Neural cell (in vitro differentiated cells): ENCODE measurements at regions not wholly inside any gene's neighbourhood (a gene's known extent, or its start where the extent isn't known, plus 50 kb on each side); places are given as distances from the start of the nearest gene placed in this dataset.

Source experiments
- H2AFZ ChIP-seq: fragments of 200-600, 300-800 bp; sonication (generic), shearing (Covaris generic); 2 replicates; pipeline ENCODE4 v1.6.0; 2014; ENCODE audit warnings: low read depth, mild to moderate bottlenecking, antibody characterized with exemption, low read length, moderate library complexity
- H3F3A ChIP-seq: fragments of 200-600 bp; shearing (Covaris generic); 2 replicates; pipeline ENCODE4 v1.6.1; 2016; ENCODE audit warnings: mild to moderate bottlenecking, moderate library complexity, mixed read lengths, antibody characterized with exemption, low read length; ENCODE audit not compliant: insufficient read depth, poor library complexity, severe bottlenecking
- H3K27ac ChIP-seq: fragments of 200-600, 300-800 bp; sonication (generic), shearing (Covaris generic); 2 replicates; pipeline ENCODE4 v1.5.1; 2014; ENCODE audit warnings: mild to moderate bottlenecking, low read length, moderate library complexity
- H3K27me3 ChIP-seq: fragments of 300-800, 200-600 bp; sonication (generic), shearing (Covaris generic); 2 replicates; pipeline ENCODE4 v1.6.0; 2014; ENCODE audit warnings: mild to moderate bottlenecking, low read depth, low read length, moderate library complexity; ENCODE audit not compliant: insufficient read depth
- H3K36me3 ChIP-seq: fragments of 300-800, 200-600 bp; sonication (generic), shearing (Covaris generic); 2 replicates; pipeline ENCODE4 v1.5.1; 2014; ENCODE audit warnings: mild to moderate bottlenecking, antibody characterized with exemption, low read length, moderate library complexity; ENCODE audit not compliant: insufficient read depth
- H3K4me2 ChIP-seq: fragments of 300-800, 200-600 bp; sonication (generic), shearing (Covaris generic); 2 replicates; pipeline ENCODE4 v1.6.0; 2014; ENCODE audit warnings: mild to moderate bottlenecking, low read length
- H3K4me3 ChIP-seq: fragments of 300-800, 200-600 bp; sonication (generic), shearing (Covaris generic); 2 replicates; pipeline ENCODE4 v1.5.1; 2014; ENCODE audit warnings: mild to moderate bottlenecking, low read length, moderate library complexity
- H3K79me2 ChIP-seq: fragments of 200-600 bp; shearing (Covaris generic); replicated peaks from 2 replicates; pipeline ENCODE4 v1.6.0; 2014; ENCODE audit warnings: mild to moderate bottlenecking, low read length, moderate library complexity; ENCODE audit not compliant: insufficient read depth
- H3K9ac ChIP-seq: fragments of 300-800, 200-600 bp; sonication (generic), shearing (Covaris generic); 2 replicates; pipeline ENCODE4 v1.6.1; 2016; ENCODE audit warnings: mild to moderate bottlenecking, low read length, mixed read lengths
- H3K9me2 ChIP-seq: fragments of 200-600 bp; shearing (Covaris generic); 2 replicates; pipeline ENCODE4 v1.6.1; 2016; ENCODE audit warnings: mild to moderate bottlenecking, low read length, mixed read lengths; ENCODE audit not compliant: insufficient read depth
- H3K9me3 ChIP-seq: fragments of 200-600, 300-800 bp; sonication (generic), shearing (Covaris generic); 2 replicates; pipeline ENCODE4 v1.6.1; 2016; ENCODE audit warnings: mild to moderate bottlenecking, mixed run types, low read length, moderate library complexity, mixed read lengths
- H4K20me1 ChIP-seq: fragments of 200-600 bp; shearing (Covaris generic); 2 replicates; pipeline ENCODE4 v1.6.1; 2016; ENCODE audit warnings: mild to moderate bottlenecking, mixed run types; ENCODE audit not compliant: insufficient read depth
- EP300 ChIP-seq: fragments of 450-650 bp; conservative IDR thresholded peaks from 2 replicates; pipeline ENCODE4 v1.6.1; 2014; ENCODE audit warnings: antibody characterized with exemption, mild to moderate bottlenecking, moderate library complexity; ENCODE audit not compliant: poor library complexity, severe bottlenecking
- EZH2 ChIP-seq: fragments of 200-600, 300-800 bp; shearing (Covaris generic), sonication (generic); IDR thresholded peaks from 2 replicates; pipeline ENCODE4 v1.6.1; 2014; ENCODE audit warnings: antibody characterized with exemption, low read length, borderline replicate concordance, mild to moderate bottlenecking; ENCODE audit not compliant: insufficient read depth, poor library complexity, severe bottlenecking
- MXI1 ChIP-seq: fragments of 450-650 bp; conservative IDR thresholded peaks from 2 replicates; pipeline ENCODE4 v1.6.1; 2014; ENCODE audit warnings: antibody characterized with exemption, mild to moderate bottlenecking; ENCODE audit not compliant: poor library complexity, severe bottlenecking
- POLR2AphosphoS5 ChIP-seq: IDR thresholded peaks from 2 replicates; pipeline ENCODE4 v1.6.1; 2012
- RAD21 ChIP-seq: fragments of 450-650 bp; conservative IDR thresholded peaks from 2 replicates; pipeline ENCODE4 v1.6.1; 2014; ENCODE audit warnings: antibody characterized with exemption, mild to moderate bottlenecking, moderate library complexity
- SMC3 ChIP-seq: fragments of 450-650 bp; conservative IDR thresholded peaks from 2 replicates; pipeline ENCODE4 v1.6.1; 2014; ENCODE audit warnings: antibody characterized with exemption, mild to moderate bottlenecking, moderate library complexity; ENCODE audit not compliant: poor library complexity
- TAF1 ChIP-seq: IDR thresholded peaks from 2 replicates; pipeline ENCODE4 v1.6.1; 2012; ENCODE audit warnings: low read depth
- TF ChIP-seq, protein P1 (sequence below): fragments of 450-650 bp; IDR thresholded peaks from 2 replicates; pipeline ENCODE4 v1.5.1; 2014; ENCODE audit warnings: antibody characterized with exemption, mild to moderate bottlenecking, moderate library complexity; ENCODE audit not compliant: poor library complexity, severe bottlenecking
- TF ChIP-seq, protein P2 (sequence below): IDR thresholded peaks from 2 replicates; pipeline ENCODE4 v1.6.1; 2012; ENCODE audit warnings: borderline replicate concordance

DNA sequence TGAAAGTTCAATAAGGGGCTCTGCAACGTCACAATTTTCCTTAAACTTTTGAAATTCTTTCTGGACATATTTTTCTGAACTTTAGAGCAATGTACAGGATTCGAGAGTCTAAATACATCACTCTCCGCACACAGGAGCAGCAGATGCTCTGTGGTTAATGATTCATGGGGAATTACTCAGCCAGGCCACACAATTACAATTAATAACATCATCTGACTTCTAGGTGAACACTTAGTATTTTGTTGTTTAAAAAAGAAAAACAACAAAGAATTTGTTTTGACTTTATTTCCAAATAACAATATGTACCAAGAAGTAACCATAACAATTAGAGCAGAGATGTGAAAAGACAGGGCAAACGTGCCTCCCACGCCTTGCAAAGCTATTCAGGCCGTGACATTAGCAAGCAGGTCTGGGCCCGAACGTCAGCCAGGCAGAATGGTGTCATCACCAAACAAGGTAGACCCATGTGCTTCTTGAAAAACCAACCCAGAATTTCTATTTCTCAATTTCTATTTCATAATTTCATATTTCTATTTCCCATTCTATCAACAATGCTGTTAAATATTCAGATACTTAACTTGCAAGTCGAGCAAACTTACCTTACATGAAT is 236.3 kb downstream of the COL4A1 start:
- no peak overlapping the region for H3K27ac ChIP-seq
- H3K36me3 ChIP-seq: no peaks in the 10 kb centered on the region
- H3K4me2 ChIP-seq: no peak overlapping the region
- H2AFZ ChIP-seq: no peak overlapping the region
- no peak overlapping the region for H3K4me3 ChIP-seq
- no peaks in the 10 kb centered on the region for H3K9me3 ChIP-seq
- no peak overlapping the region for H3K9ac ChIP-seq
- no peaks in the 10 kb centered on the region for H3F3A ChIP-seq
- no peaks in the 10 kb centered on the region for H3K27me3 ChIP-seq
- no peaks in the 10 kb centered on the region for H4K20me1 ChIP-seq
- no peaks in the 10 kb centered on the region for H3K79me2 ChIP-seq
- no peaks in the 10 kb centered on the region for H3K9me2 ChIP-seq
- no peak for TF ChIP-seq MXI1
- TF ChIP-seq, protein P1, sequence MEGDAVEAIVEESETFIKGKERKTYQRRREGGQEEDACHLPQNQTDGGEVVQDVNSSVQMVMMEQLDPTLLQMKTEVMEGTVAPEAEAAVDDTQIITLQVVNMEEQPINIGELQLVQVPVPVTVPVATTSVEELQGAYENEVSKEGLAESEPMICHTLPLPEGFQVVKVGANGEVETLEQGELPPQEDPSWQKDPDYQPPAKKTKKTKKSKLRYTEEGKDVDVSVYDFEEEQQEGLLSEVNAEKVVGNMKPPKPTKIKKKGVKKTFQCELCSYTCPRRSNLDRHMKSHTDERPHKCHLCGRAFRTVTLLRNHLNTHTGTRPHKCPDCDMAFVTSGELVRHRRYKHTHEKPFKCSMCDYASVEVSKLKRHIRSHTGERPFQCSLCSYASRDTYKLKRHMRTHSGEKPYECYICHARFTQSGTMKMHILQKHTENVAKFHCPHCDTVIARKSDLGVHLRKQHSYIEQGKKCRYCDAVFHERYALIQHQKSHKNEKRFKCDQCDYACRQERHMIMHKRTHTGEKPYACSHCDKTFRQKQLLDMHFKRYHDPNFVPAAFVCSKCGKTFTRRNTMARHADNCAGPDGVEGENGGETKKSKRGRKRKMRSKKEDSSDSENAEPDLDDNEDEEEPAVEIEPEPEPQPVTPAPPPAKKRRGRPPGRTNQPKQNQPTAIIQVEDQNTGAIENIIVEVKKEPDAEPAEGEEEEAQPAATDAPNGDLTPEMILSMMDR: no peak

DNA sequence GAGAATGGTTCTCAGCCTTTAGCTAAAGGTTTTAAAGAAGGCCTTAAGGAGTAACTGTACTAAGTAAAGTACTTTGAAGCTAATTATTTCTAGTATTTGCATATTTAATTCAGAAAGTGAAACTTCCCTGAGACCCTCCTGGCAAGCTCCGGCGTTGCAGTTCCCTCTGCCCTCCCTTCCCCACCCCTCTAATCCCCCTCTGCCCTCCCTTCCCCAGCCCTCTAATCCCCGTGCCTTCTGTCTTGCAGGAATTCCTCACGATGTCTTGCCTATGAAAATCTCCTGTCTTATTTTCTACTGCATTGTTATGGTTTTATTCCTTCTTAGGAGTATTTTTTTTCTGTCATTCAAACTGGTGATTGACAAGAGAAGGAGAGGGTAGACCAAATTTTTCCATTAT is 236.9 kb downstream of the COL4A1 start:
- H3F3A ChIP-seq: no peaks in the 10 kb centered on the region
- no peaks in the 10 kb centered on the region for H3K9me2 ChIP-seq
- TF ChIP-seq EP300: no peak
- no peak for TF ChIP-seq SMC3
- no peak for TF ChIP-seq EZH2
- no peak for TF ChIP-seq TAF1
- TF ChIP-seq MXI1: no peak
- no peak for TF ChIP-seq POLR2AphosphoS5
- TF ChIP-seq RAD21: no peak
- TF ChIP-seq, protein P1: no peak
- TF ChIP-seq, protein P2, sequence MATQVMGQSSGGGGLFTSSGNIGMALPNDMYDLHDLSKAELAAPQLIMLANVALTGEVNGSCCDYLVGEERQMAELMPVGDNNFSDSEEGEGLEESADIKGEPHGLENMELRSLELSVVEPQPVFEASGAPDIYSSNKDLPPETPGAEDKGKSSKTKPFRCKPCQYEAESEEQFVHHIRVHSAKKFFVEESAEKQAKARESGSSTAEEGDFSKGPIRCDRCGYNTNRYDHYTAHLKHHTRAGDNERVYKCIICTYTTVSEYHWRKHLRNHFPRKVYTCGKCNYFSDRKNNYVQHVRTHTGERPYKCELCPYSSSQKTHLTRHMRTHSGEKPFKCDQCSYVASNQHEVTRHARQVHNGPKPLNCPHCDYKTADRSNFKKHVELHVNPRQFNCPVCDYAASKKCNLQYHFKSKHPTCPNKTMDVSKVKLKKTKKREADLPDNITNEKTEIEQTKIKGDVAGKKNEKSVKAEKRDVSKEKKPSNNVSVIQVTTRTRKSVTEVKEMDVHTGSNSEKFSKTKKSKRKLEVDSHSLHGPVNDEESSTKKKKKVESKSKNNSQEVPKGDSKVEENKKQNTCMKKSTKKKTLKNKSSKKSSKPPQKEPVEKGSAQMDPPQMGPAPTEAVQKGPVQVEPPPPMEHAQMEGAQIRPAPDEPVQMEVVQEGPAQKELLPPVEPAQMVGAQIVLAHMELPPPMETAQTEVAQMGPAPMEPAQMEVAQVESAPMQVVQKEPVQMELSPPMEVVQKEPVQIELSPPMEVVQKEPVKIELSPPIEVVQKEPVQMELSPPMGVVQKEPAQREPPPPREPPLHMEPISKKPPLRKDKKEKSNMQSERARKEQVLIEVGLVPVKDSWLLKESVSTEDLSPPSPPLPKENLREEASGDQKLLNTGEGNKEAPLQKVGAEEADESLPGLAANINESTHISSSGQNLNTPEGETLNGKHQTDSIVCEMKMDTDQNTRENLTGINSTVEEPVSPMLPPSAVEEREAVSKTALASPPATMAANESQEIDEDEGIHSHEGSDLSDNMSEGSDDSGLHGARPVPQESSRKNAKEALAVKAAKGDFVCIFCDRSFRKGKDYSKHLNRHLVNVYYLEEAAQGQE: no peak
- no peak overlapping the region for H3K4me2 ChIP-seq
- no peak overlapping the region for H3K27ac ChIP-seq
- no peaks in the 10 kb centered on the region for H3K27me3 ChIP-seq
- no peaks in the 10 kb centered on the region for H4K20me1 ChIP-seq
- no peaks in the 10 kb centered on the region for H3K9me3 ChIP-seq
- no peak overlapping the region for H3K4me3 ChIP-seq
- no peaks in the 10 kb centered on the region for H3K36me3 ChIP-seq
- H3K79me2 ChIP-seq: no peaks in the 10 kb centered on the region
- no peak overlapping the region for H2AFZ ChIP-seq
- H3K9ac ChIP-seq: no peak overlapping the region
